Thyroid gland (tissue), 4 donors: ENCODE measurements at regions not wholly inside any gene's neighbourhood (a gene's known extent, or its start where the extent isn't known, plus 50 kb on each side); places are given as distances from the start of the nearest gene placed in this dataset.

Experiments
- DNase-seq, 2 donors: peaks; one replicate each; pipeline ENCODE4 v3.0.0-alpha.2; 2019
- H3K27ac ChIP-seq, 3 donors: fragments of 200-600 bp; sonication (generic); 1 replicate in 2 of 3; 2 replicates in 1 of 3; pipeline ENCODE4 v1.5.1; 2016 to 2019; ENCODE audit warnings: mild to moderate bottlenecking in 1 of 3, moderate library complexity in 1 of 3
- H3K27me3 ChIP-seq: fragments of 200-600 bp; sonication (generic); one replicate; pipeline ENCODE4 v1.5.1; 2019
- H3K36me3 ChIP-seq, 2 donors: fragments of 200-600 bp; sonication (generic); one replicate each; pipeline ENCODE4 v1.5.1; 2016 to 2019
- H3K4me1 ChIP-seq, 2 donors: fragments of 200-600 bp; sonication (generic); one replicate each; pipeline ENCODE4 v1.5.1; 2017 to 2019
- H3K4me3 ChIP-seq, 3 donors: fragments of 200-600 bp; sonication (generic); replicated peaks in 1 of 3; 1 replicate in 2 of 3; 2 replicates in 1 of 3; pipeline ENCODE4 v1.5.1; 2016; ENCODE audit warnings: mild to moderate bottlenecking in 1 of 3
- H3K9me3 ChIP-seq: fragments of 200-600 bp; sonication (generic); one replicate; pipeline ENCODE4 v1.5.1; 2017
- CTCF ChIP-seq, 6 experiments: fragments of 200-600 bp in 3 of 6; fragments of 450-650 bp in 3 of 6; sonication (generic) in 3 of 6; IDR thresholded peaks; one replicate each; pipeline ENCODE4 v1.5.1; 2016 to 2019; ENCODE audit warnings: antibody characterized with exemption in 6 of 6, mild to moderate bottlenecking in 2 of 6, inconsistent platforms in 1 of 6, moderate library complexity in 1 of 6
- POLR2A ChIP-seq, 2 donors: fragments of 450-650 bp; IDR thresholded peaks; one replicate each; pipeline ENCODE4 v1.6.1; 2017; ENCODE audit warnings: antibody characterized with exemption in 2 of 2, mild to moderate bottlenecking in 2 of 2, moderate library complexity in 1 of 2
- WGBS, 2 donors: methylation state at CpG; one replicate each; pipeline ENCODE4 v1.1.5; 2017; 5-methylcytosine and 5-hydroxymethylcytosine counted together
- intact Hi-C: fragments of 100-400 bp; cut with DNase I; formaldehyde crosslinking; loops from one replicate; pipeline ENCODE4 v1.15.1; 2023

- Histone ChIP-seq H3K9me3 (no peaks in the 10 kb centered on the region), H3K27ac (no peak overlapping the region), H3K4me1 (no peaks in the 10 kb centered on the region), H3K36me3 (no peaks in the 10 kb centered on the region), H3K4me3 (no peak overlapping the region), H3K27me3 (no peaks in the 10 kb centered on the region)
- no peak for DNase-seq
- WGBS, 2 donors: 84 to 85% methylated on average over 7 of the region's 7 CpGs
- intact Hi-C loops: no loop called here
- TF ChIP-seq CTCF (IDR thresholded peaks at IDR 0.05): no peak
- no peak for TF ChIP-seq POLR2A (IDR thresholded peaks at IDR 0.05)
Measured at GRCh38 chr9:90259311-90260246, 383.0 kb downstream of the DIRAS2 start.

GRCh38 chr9:90261698-90262097 lies 380.9 kb downstream of the DIRAS2 start:
- intact Hi-C loops: no loop called here
- 94% methylated on average over 2 of the region's 2 CpGs for WGBS, 2 donors
- H3K9me3 ChIP-seq: no peaks in the 10 kb centered on the region
- no peak overlapping the region for H3K27ac ChIP-seq
- H3K4me3 ChIP-seq: no peak overlapping the region
- no peak for TF ChIP-seq POLR2A (IDR thresholded peaks at IDR 0.05)
- no peak for TF ChIP-seq CTCF (IDR thresholded peaks at IDR 0.05)
- no peak for DNase-seq
- no peaks in the 10 kb centered on the region for H3K36me3 ChIP-seq
- no peaks in the 10 kb centered on the region for H3K27me3 ChIP-seq
- H3K4me1 ChIP-seq: no peaks in the 10 kb centered on the region

GRCh38 chr9:90268613-90269012 lies 374.0 kb downstream of the DIRAS2 start:
- TF ChIP-seq POLR2A (IDR thresholded peaks at IDR 0.05) (no peak), CTCF (IDR thresholded peaks at IDR 0.05) (no peak)
- no peaks in the 10 kb centered on the region for H3K9me3 ChIP-seq
- no peak overlapping the region for H3K27ac ChIP-seq
- no peaks in the 10 kb centered on the region for H3K36me3 ChIP-seq
- 69 to 91% methylated on average over 5 of the region's 5 CpGs for WGBS, 2 donors
- H3K27me3 ChIP-seq: no peaks in the 10 kb centered on the region
- no peak overlapping the region for H3K4me3 ChIP-seq
- intact Hi-C loops: no loop called here
- H3K4me1 ChIP-seq: peaks cover 0 to 16% of the 10 kb centered on the region in 2 donors
- no peak for DNase-seq

- WGBS, 2 donors: 33 to 38% methylated on average over 5 of the region's 5 CpGs
- Histone ChIP-seq H3K27me3 (no peaks in the 10 kb centered on the region), H3K9me3 (no peaks in the 10 kb centered on the region), H3K36me3 (no peaks in the 10 kb centered on the region), H3K4me3 (no peak overlapping the region), H3K4me1 (peaks cover 0 to 16% of the 10 kb centered on the region in 2 donors), H3K27ac (no peak overlapping the region)
- intact Hi-C loops: no loop called here
- TF ChIP-seq CTCF (IDR thresholded peaks at IDR 0.05) (no peak), POLR2A (IDR thresholded peaks at IDR 0.05) (no peak)
- peak; percentile 31 to 38 for DNase-seq
Measured at GRCh38 chr9:90271707-90272106, 370.9 kb downstream of the DIRAS2 start.

- WGBS, 2 donors: 80 to 91% methylated on average over 4 of the region's 4 CpGs
- Histone ChIP-seq H3K27ac (no peak overlapping the region), H3K27me3 (no peaks in the 10 kb centered on the region), H3K4me1 (peaks cover 0 to 14% of the 10 kb centered on the region in 2 donors), H3K9me3 (no peaks in the 10 kb centered on the region), H3K36me3 (no peaks in the 10 kb centered on the region), H3K4me3 (no peak overlapping the region)
- intact Hi-C loops: no loop called here
- no peak for TF ChIP-seq POLR2A (IDR thresholded peaks at IDR 0.05)
- no peak for DNase-seq
Measured at GRCh38 chr9:90274725-90275124, 367.9 kb downstream of the DIRAS2 start.
